Stomach (tissue), 4 donors: ENCODE measurements at regions not wholly inside any gene's neighbourhood (a gene's known extent, or its start where the extent isn't known, plus 50 kb on each side); places are given as distances from the start of the nearest gene placed in this dataset.

Experiments used
- EP300 ChIP-seq: sonication (generic); formaldehyde crosslinking; IDR thresholded peaks from one replicate; pipeline ENCODE4 v1.6.1; 2017; ENCODE audit warnings: antibody characterized with exemption
- POLR2A ChIP-seq, 4 donors: fragments of 450-650 bp; IDR thresholded peaks; one replicate each; pipeline ENCODE4 v1.6.1; 2016; ENCODE audit warnings: antibody characterized with exemption in 4 of 4, control low read depth in 2 of 4, mild to moderate bottlenecking in 1 of 4, moderate library complexity in 1 of 4
- TF ChIP-seq, protein P1 (sequence below), 7 experiments: fragments of 450-650 bp in 4 of 7; fragments of 200-600 bp in 3 of 7; sonication (generic) in 3 of 7; IDR thresholded peaks; one replicate each; pipeline ENCODE4 v1.5.1; 2016 to 2019; ENCODE audit warnings: antibody characterized with exemption in 7 of 7, control low read depth in 2 of 7, mild to moderate bottlenecking in 1 of 7

- TF ChIP-seq POLR2A (IDR thresholded peaks at IDR 0.05) (no peak), EP300 (no peak)
- TF ChIP-seq, protein P1, sequence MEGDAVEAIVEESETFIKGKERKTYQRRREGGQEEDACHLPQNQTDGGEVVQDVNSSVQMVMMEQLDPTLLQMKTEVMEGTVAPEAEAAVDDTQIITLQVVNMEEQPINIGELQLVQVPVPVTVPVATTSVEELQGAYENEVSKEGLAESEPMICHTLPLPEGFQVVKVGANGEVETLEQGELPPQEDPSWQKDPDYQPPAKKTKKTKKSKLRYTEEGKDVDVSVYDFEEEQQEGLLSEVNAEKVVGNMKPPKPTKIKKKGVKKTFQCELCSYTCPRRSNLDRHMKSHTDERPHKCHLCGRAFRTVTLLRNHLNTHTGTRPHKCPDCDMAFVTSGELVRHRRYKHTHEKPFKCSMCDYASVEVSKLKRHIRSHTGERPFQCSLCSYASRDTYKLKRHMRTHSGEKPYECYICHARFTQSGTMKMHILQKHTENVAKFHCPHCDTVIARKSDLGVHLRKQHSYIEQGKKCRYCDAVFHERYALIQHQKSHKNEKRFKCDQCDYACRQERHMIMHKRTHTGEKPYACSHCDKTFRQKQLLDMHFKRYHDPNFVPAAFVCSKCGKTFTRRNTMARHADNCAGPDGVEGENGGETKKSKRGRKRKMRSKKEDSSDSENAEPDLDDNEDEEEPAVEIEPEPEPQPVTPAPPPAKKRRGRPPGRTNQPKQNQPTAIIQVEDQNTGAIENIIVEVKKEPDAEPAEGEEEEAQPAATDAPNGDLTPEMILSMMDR (IDR thresholded peaks at IDR 0.05): no peak
Measured at GRCh38 chr3:27044931-27045481, 324.2 kb downstream of the NEK10 start.
